SW 1271 (cell line): ENCODE measurements at regions not wholly inside any gene's neighbourhood (a gene's known extent, or its start where the extent isn't known, plus 50 kb on each side); places are given as distances from the start of the nearest gene placed in this dataset.
A peak's percentile ranks its signal among the peaks of the same experiment; 100 is the strongest.
"Not testable (repeated sequence)": the region's sequence is repeated elsewhere in the genome, so short reads cannot be mapped to it uniquely, and the experiment has no call there.

ENCODE experiments used
- DNase-seq, 2 experiments: peaks; one replicate each; lab custom pipeline; 2025; lab: John Stamatoyannopoulos, UW

DNA sequence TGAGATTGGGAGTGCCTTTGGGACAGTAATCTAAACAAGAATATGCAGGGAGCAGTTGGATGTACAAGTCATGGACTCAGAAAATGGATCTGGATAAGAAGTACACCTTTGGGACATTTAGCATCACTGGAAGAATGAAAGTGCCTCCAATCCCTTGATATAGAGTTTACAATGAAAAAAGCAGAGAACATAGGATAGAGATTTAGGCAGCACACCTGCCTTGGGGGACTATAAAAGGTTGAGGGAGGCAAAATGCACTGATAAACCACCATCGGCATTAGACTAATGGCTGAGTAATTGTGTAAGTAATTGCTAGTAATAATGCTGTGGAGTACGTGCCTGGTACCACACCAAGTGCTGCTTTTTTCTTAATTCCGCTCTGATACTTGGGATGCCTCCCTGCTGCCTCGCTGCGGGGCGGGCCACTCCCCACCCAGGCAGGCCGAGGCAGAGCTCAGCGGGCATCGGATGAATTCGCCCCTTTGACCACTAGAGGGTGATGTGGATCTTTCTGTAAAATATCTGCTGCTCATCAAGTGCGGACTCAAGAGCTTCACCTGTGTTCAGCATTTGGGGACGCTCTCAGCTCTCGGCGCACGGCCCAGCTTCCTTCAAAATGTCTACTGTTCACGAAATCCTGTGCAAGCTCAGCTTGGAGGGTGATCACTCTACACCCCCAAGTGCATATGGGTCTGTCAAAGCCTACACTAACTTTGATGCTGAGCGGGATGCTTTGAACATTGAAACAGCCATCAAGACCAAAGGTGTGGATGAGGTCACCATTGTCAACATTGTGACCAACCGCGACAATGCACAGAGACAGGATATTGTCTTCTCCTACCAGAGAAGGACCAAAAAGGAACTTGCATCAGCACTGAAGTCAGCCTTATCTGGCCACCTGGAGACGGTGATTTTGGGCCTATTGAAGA lies 99.9 kb downstream of the ANKRD18B start:
- DNase-seq = peak; percentile 29 to 39

DNA sequence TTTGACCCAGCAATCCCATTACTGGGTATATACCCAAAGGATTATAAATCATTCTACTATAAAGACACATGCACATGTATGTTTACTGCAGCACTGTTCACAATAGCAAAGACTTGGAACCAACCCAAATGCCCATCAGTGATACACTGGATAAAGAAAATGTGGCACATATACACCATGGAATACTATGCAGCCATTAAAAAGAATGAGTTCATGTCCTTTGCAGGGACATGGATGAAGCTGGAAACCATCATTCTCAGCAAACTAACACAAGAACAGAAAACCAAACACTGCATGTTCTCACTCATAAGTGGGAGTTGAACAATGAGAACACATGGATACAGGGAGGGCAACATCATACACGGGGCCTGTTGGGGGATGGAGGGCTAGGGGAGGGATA lies 104.3 kb downstream of the ANKRD18B start:
- not testable (repeated sequence) for DNase-seq

DNA sequence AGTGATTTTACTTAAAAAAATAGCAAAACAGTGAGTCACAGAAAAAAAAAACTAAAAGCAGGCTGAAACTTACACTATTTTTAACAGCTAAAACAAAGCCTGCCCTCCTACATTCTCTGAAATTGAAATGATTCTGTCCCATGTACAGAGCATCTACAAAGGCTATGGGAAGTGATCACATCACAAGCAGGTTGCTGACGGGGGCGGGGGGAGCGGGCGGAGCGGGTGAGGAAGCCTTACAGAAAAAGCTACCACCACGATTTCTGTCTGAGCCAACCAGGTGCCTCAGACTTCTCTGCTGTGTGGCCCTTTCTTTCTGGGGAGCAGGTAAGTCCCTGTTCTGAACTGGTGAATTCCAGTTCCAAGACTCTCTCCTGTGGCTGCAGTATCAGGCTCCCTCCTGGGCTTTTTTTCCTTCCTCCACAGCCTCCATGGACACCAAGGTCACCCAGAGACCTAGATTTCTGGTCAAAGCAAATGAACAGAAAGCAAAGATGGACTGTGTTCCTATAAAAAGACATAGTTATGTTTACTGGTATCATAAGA lies 104.9 kb downstream of the ANKRD18B start:
- DNase-seq = no peak

DNA sequence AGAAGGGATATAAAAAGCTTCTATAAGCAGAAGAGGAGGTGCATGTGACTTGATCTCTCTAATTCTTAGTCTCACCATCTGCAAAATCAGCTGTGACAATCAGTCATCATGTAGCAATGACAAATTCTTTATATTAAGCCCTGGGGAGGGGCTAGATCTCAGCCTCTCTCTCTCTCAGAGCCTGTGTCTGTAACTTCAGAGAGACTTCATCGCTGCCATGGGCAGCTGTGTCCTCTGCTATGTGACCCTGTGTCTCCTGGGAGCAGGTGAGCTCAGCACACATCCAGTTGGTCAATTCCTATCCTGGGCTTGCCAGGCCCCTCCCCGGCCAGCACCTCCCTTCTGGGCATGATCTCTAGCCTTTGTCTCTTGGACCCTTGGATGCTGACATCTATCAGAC lies 109.6 kb downstream of the ANKRD18B start:
- DNase-seq = no peak

DNA sequence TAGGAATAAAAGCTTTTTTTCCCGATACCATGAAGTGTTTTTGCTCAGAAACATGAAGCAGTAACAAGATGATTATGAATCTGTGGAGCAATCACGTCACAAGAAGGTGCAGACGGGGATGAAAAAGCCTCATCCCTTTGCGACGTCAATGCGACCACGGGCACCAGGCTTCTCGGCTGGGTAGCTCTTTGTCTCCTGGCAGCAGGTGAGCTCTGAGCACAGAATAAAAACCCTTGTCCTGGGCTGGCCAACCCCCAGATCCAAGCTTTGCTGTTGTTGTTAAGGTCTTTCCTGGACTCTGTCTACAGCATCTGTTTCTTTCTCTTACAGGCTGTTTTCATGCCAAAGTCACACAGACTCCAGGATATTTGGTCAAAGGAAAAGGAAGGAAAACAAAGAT lies 113.8 kb downstream of the ANKRD18B start:
- no peak for DNase-seq

DNA sequence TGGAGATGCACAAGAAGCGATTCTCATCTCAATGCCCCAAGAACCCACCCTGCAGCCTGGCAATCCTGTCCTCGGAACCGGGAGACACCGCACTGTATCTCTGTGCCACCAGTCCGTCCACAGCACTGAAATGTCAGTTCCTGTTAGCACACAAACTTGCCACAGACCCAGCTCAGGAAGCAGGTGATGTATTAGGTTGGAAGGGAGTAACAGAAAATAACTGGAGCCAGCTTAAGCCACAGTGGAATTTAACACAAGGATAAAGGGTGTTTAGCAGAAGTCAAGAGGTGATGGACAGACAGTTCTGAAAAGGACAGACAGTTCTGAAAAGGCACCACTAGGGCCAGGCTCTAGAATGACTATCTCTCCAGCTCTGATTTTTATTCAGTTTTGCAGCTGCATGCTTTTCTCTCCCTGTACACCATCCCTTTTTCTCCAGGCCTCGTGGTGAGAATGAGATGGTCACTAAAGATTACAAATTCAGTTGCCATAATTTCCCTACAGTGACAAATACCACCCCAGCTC lies 114.4 kb downstream of the ANKRD18B start:
- DNase-seq = no peak

DNA sequence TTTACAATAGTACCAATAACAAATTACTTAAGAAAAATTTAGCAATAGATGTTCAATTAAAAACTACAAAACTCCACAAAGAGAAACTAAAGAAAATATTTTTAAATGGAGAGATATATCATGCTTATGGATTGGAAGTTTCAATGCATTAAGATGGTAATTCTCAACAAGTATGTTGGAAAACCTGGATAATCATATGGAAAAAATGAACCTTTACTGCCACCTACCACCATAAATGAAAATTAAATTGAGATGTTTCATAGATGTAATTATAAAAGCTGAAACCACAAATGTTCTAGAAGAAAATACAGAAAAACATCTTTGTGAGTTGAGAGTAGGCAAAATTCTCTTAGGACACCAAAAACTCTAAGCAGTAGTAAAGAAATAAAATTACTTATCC lies 121.7 kb downstream of the ANKRD18B start:
- no peak for DNase-seq

DNA sequence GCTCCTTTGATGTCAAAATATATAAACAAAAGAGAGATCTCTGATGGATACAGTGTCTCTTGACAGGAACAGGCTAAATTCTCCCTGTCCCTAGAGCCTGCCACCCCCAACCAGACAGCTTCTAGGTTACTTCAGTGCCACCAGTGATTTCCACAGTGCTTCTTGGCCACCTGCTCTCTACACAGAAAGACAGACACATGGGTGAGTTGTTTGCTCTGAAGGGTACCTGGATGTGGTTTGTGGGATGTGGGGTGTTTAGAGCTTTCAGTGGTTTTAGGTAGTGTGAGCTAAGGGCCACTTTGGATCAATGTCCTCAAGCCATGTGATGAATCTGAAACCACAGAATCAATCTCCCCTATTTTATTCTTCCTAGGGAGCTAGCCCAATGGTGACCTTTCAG lies 125.4 kb downstream of the ANKRD18B start:
- no peak for DNase-seq

DNA sequence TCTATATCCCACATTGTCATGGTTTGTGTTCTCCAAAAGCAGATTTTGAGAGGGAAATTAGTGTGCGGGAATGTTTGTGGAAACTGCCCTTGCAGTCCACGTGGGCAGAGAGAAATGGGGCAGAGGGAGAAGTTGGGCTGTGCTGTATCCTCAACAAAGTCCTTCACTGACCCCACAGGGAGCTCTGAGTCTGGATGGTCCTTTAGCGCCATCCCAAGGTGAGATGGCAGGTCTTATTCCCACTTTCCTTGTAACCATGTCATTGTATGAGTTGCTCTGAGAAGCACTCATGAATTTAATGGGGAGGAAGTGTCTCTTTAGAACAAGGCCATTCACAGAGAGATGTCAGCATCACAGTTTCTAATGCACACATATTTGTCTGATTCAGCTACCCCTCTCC lies 127.1 kb downstream of the ANKRD18B start:
- DNase-seq = no peak

DNA sequence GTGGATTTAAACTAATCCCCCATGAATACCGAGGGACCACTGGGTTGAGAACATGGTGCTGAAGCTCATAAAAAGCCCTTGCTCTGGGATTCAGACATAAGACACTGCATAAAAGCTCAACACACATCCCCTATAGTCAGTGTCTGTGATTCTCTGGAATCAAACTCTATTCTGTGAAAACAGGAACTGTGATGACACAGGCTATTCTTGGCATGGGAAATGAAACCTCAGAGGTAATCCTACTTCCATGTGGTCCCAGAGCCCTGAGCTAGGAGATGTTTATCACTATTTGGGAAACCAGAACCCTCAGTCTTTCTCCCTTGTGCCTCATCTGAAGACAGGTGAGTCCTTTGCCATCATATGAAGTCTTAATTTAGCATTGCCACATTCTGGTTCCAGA lies 135.4 kb upstream of the PRSS3 start:
- DNase-seq = no peak

DNA sequence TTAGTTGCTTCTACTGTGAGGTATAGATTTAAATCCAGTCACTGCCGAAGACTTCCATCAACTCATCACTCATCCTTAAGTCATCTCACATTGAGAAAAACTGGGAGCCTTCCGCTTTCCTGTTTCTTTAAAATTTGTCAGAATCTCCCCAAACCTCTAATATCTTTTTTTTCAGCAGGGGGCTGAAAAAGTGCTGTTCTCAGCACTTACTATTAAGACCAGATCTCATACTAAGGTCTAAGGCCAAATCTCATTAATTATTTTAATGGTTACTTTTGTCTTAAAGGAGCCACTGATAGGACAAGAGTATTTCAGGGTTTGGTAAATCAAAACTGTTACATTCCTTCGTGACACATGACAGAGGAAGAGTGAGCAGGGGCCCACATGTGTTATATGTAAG lies 134.6 kb upstream of the PRSS3 start:
- no peak for DNase-seq

DNA sequence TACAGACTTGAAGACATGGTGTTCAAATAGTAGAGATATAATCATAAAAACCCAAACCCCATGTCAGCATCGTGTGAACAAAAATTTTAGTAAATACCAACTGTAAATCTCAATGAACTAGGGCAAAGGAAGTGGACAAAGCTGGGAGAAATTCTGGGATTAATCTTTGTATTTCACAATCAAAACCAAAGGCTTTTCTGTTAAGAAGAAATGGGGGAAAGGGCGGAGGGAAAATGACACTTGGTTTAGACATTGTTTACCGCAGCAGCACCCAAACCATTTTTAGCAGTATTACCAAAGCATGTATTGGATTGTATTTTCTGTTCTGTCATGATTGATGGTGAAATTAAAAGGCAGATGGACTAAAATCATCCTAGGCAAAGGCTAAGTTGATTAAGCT lies 134.2 kb upstream of the PRSS3 start:
- DNase-seq = no peak

DNA sequence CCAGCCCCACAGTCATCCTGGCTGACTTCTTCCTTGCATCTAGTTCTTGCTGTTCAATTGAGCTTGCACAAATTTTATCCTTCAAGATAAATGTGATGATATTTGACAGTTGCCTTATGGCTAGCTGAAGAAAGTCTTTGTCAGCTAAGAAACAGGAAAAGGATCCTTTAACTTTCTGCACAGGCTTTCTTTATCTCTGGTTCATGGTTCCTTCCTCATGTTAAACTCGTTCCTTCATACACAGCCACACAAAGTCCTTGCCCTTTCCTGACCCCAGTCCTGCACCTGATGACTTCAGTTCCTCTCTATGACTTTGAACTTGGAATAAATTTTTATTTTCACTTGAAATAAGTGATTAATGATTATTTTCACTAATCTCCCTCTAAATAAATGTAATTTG lies 132.5 kb upstream of the PRSS3 start:
- no peak for DNase-seq

DNA sequence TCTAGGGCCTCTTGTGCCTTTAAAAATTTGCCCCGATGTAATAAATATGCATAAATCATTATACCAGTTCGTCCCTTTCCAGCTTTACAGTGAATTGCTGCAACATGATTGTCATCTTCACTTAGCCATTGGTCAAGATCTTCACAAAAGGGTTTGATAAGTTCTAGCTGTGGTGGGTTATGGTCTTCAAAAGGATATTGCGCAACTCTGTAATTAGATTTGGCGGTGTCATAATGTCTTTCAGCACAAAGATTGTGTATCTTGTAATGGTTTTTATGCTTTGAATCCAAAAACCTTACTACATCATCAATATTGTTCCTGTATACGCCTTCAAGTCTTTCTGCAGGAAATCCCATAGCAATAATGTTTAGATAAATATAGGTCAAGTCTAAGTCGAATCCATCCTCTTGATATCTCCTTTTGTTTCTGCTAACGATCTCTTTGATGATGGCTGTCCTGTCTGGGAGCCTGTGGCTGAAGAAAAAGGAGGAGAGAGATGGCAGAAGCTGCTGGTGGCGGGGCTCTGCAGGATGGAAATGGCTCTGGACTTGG lies 119.1 kb upstream of the PRSS3 start:
- DNase-seq = not testable (repeated sequence)

DNA sequence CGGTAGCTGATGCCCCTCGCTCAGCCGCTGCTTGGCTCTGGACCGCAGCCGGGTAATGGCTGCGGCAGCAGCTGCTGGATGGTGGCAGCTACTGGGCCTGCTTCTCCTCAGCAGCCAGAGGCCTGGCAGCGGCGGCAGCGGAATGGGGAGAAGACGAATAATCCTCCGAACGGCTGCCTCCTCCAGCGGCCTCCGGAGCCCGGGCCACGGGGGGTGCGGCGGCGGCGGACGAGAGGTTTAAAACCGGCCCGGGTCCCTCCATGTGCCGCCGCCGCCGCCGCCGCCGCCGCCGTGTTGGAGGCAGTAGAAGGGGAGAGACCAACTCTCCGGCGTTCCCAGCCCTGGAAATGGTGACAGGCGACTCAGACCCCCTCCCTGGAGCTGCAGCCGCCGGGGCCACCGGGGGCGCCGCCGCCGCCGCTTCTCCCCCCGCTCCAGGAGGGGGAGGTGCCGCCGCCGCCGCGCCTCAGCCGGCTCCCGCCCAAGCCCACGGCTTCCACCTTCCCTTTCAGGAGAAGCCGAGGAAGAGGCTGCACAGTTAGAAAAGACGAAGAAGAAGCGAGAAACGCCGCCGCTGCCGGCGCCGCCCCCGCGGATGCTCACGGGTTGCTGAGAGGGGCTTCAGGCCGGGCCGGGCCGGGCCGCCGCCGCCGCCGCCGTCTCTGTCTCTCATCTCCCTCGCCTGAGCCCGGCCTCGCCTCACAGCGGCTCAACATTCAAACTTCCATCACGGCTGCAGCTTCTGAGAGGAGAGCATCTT lies 118.4 kb upstream of the PRSS3 start:
- peak in 1 of 2 experiments; percentile 11 for DNase-seq

DNA sequence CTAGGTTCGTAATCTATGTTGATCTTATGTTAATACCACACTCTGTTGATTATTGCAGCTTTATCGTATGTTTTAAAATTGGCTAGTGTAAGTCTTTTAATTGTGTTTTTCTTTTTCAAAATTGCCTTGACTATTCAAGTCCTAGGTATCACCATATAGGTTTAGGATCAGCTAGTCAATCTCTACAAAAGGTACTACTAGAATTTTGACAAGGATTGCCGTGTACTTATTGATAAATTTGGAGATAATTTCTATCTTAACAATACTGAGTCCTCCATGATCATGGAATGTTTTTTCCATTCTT lies 117.9 kb upstream of the PRSS3 start:
- no peak for DNase-seq

DNA sequence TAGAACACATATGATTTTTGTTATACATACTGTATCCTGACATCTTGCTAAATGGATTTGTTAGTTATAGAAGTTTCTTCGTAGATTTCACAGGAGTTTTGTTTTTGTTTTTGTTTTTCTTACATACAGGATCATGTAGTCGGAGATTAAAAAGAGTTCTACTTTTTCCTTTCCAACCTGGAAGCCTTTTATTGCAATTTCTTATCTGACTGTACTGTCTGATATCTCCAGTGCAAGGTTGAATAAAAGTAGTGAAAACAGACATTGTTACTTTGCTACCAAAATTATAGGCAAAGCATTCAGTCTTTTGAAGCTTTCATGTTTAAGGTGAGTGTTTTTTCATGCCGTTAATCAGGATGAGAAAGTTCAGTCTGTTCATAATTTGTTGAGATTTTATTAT lies 117.4 kb upstream of the PRSS3 start:
- no peak for DNase-seq

DNA sequence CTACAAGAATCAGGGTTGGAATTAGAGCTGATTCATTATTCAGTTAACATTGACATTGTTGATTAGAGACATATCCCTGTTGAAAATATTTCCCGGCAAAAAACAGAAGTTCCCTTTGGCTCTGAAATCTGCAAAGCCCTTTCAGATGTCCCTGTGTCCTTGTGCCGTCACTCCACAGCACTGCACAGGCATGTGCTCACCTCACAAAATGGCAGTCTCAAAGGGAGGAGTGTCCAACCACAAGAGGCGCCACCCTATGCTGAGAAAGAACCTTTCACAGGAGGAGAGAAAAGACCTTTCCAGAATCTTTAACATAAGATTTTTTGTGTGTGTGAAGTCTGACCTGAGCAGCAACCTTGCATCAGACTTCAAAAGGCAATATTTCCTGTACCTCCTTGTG lies 112.8 kb upstream of the PRSS3 start:
- DNase-seq = no peak

DNA sequence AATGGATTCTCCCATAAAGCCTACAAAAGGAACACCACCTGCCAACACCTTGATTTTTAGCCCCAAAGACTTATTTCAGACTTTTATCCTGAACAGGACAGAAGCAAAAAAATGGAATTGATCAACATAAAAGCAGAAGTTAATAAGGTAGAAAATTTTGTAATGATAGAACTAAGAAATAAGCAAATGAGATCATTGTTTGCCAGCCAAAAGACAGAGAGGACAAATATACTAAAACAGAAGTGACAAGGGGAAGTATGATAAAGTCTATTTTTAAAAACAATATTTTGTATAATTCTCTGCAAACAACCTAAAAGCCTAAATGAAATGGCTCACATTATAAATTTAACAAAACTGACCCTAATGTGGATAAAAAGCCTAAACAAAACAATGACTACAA lies 110.5 kb upstream of the PRSS3 start:
- DNase-seq = no peak

DNA sequence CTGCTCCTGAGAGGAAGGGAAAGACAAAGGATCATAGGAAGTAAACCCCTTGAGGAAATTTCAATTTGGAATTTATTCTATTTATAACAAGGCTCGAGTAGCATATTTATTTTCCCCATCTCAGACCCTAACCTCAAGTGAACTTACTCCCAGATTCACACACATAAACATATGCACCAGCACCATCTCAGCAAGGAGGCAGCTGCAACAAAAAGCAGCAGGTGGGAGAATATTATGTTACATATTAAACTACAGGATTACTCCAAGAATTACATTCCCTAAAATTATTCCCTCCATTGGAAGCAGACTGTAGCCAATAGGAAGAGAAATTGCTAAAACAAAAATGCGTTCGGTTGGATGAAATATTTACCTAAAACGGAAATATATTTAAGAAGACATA lies 108.4 kb upstream of the PRSS3 start:
- DNase-seq = no peak

DNA sequence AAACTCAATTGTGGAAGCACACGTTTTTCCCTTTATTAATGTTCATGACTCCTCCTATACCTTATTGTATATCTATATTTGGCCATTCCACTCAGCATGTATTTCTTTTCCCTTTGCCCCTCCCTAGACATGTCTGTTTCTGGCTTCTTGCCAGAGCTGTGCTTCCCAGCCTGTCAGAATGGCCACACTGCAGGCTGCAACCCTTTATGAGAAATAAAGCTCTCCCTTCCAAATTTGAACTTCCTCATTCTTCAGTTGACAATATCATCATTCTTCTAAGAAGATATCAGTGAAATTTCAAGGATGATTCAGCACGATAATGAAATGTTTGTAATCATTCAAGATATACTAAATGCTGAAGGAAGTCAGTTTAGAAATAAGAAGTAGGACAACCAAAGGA lies 107.6 kb upstream of the PRSS3 start:
- no peak for DNase-seq

DNA sequence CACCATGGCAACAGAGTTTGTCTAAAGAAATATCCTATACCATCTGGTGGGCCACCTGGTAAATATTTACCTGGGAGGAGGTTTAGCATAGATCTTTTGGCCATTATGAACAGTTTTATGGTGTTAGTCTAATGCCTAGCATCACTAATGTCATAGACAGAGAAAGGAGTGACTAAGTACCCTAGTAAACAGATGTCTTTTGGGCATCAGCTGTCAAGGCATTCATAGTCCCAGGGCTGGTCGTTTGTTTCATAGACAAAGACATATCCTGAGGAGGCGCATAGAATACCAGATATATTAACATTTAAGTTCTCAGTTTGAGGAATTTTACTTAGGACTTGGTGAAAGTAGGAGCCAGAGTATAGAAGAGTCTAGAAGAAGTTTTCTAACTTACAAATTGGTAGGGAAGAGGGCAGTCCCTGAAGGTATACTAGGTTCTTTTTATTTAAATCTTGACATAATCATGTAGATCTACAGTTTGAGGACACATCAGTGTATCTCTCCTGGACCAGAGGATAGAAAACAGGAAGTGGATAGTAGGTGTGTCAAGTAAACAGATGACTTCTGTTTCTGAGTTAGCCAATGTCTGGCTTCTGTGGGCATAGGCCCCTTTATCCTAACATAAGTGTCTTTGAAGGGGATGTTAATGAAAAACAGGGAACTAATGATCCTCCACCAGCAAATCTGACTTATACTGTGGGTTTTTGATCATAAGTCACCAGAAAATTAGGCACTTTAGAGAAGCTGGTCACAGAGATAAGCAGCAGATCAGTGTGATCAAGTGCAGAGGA lies 105.0 kb upstream of the PRSS3 start:
- DNase-seq = no peak
